CD14-positive monocyte (primary cell): ENCODE measurements at regions not wholly inside any gene's neighbourhood (a gene's known extent, or its start where the extent isn't known, plus 50 kb on each side); places are given as distances from the start of the nearest gene placed in this dataset.
A peak's percentile ranks its signal among the peaks of the same experiment; 100 is the strongest.

ENCODE experiments used
- DNase-seq, 3 donors: peaks; one replicate each; pipeline ENCODE4 v3.0.0-alpha.2; 2011 to 2022
- H2AFZ ChIP-seq: 2 replicates; pipeline ENCODE4 v1.6.0; 2012; ENCODE audit warnings: mild to moderate bottlenecking, low read depth, low read length, inconsistent platforms; ENCODE audit not compliant: insufficient read depth, poor library complexity, severe bottlenecking
- H3K27ac ChIP-seq, 2 donors: 1 replicate in 1 of 2; 2 replicates in 1 of 2; pipeline ENCODE4 v1.5.1; 2012 to 2013; ENCODE audit warnings: low read length in 2 of 2, control low read depth in 1 of 2, inconsistent platforms in 1 of 2, low read depth in 1 of 2, mild to moderate bottlenecking in 1 of 2
- H3K27me3 ChIP-seq, 2 donors: one replicate each; pipeline versions ENCODE4 v1.6.0 to v1.6.1; 2011 to 2013; ENCODE audit warnings: low read length in 2 of 2; ENCODE audit not compliant: control insufficient read depth in 2 of 2, insufficient read depth in 2 of 2
- H3K36me3 ChIP-seq, 2 donors: replicated peaks in 1 of 2; 1 replicate in 1 of 2; 2 replicates in 1 of 2; pipeline versions ENCODE4 v1.5.1 to v1.6.1; 2012 to 2013; ENCODE audit warnings: low read length in 2 of 2, control low read depth in 1 of 2, inconsistent platforms in 1 of 2, mild to moderate bottlenecking in 1 of 2; ENCODE audit not compliant: insufficient read depth in 2 of 2, control insufficient read depth in 1 of 2
- H3K4me1 ChIP-seq, 2 donors: 1 replicate in 1 of 2; 2 replicates in 1 of 2; pipeline versions ENCODE4 v1.5.1 to v1.6.1; 2012 to 2013; ENCODE audit warnings: low read length in 2 of 2, control low read depth in 1 of 2, inconsistent platforms in 1 of 2, mild to moderate bottlenecking in 1 of 2, moderate library complexity in 1 of 2; ENCODE audit not compliant: insufficient read depth in 2 of 2, control insufficient read depth in 1 of 2
- H3K4me2 ChIP-seq: replicated peaks from 2 replicates; pipeline ENCODE3; 2012; ENCODE audit warnings: low read length, moderate library complexity, mild to moderate bottlenecking; ENCODE audit not compliant: poor library complexity, severe bottlenecking; ENCODE audit errors: extremely low read depth
- H3K4me3 ChIP-seq, 3 experiments: fragments of 200-600 bp in 1 of 3; sonication (generic) in 1 of 3; replicated peaks in 1 of 3; 1 replicate in 2 of 3; 2 replicates in 1 of 3; pipeline ENCODE4 v1.5.1; 2011 to 2013; ENCODE audit warnings: low read length in 3 of 3, mild to moderate bottlenecking in 3 of 3, control low read depth in 2 of 3, low read depth in 2 of 3, inconsistent platforms in 1 of 3, moderate library complexity in 1 of 3
- H3K79me2 ChIP-seq: 2 replicates; pipeline ENCODE4 v1.6.0; 2012; ENCODE audit warnings: mild to moderate bottlenecking, control low read depth, inconsistent platforms, low read length, moderate library complexity; ENCODE audit not compliant: insufficient read depth
- H3K9ac ChIP-seq: 2 replicates; pipeline ENCODE4 v1.6.0; 2017; ENCODE audit warnings: low read length, mild to moderate bottlenecking; ENCODE audit not compliant: insufficient read depth, poor library complexity, severe bottlenecking
- H3K9me3 ChIP-seq, 2 donors: replicated peaks in 1 of 2; 1 replicate in 1 of 2; 2 replicates in 1 of 2; pipeline versions ENCODE4 v1.5.1 to v1.6.1; 2012 to 2013; ENCODE audit warnings: low read length in 2 of 2, control low read depth in 1 of 2; ENCODE audit not compliant: control insufficient read depth in 1 of 2, insufficient read depth in 1 of 2
- H4K20me1 ChIP-seq: 2 replicates; pipeline ENCODE4 v1.6.0; 2012; ENCODE audit warnings: mild to moderate bottlenecking, low read length, control low read depth, moderate library complexity; ENCODE audit not compliant: insufficient read depth
- H3K27ac Mint-ChIP-seq, 7 donors: one replicate each; pipeline ENCODE4 v1.8.0; 2020; ENCODE audit warnings: mild to moderate bottlenecking in 7 of 7, mixed read lengths in 7 of 7, moderate library complexity in 6 of 7, inconsistent platforms in 2 of 7
- H3K27me3 Mint-ChIP-seq, 3 donors: one replicate each; pipeline ENCODE4 v1.8.0; 2021 to 2022; ENCODE audit warnings: low read depth in 3 of 3, mild to moderate bottlenecking in 3 of 3, mixed read lengths in 3 of 3, moderate library complexity in 3 of 3, inconsistent platforms in 1 of 3
- H3K36me3 Mint-ChIP-seq, 2 donors: one replicate each; pipeline ENCODE4 v1.8.0; 2020; ENCODE audit warnings: mixed read lengths in 2 of 2, inconsistent platforms in 1 of 2, mild to moderate bottlenecking in 1 of 2
- H3K4me1 Mint-ChIP-seq: one replicate; pipeline ENCODE4 v1.8.0; 2020; ENCODE audit warnings: mild to moderate bottlenecking, mixed read lengths
- H3K4me3 Mint-ChIP-seq, 2 donors: one replicate each; pipeline ENCODE4 v1.8.0; 2020; ENCODE audit warnings: mild to moderate bottlenecking in 2 of 2, mixed read lengths in 2 of 2, moderate library complexity in 1 of 2
- H3K9me3 Mint-ChIP-seq, 7 donors: one replicate each; pipeline ENCODE4 v1.8.0; 2020 to 2022; ENCODE audit warnings: mixed read lengths in 7 of 7, mild to moderate bottlenecking in 6 of 7, moderate library complexity in 6 of 7, inconsistent platforms in 2 of 7
- CTCF ChIP-seq: fragments of 200-600 bp; IDR thresholded peaks from one replicate; pipeline ENCODE4 v1.8.0; 2022; ENCODE audit warnings: antibody characterized with exemption, mild to moderate bottlenecking
- WGBS: methylation state at CpG from one replicate; pipeline ENCODE4 v1.1.5; 2013; ENCODE audit warnings: missing lambda C conversion rate; ENCODE audit not compliant: insufficient coverage; 5-methylcytosine and 5-hydroxymethylcytosine counted together
- intact Hi-C, 2 donors: fragments of 100-400 bp; cut with micrococcal nuclease; formaldehyde crosslinking; loops; one replicate each; pipeline versions ENCODE4 v1.15.0 to v1.15.1; 2023

- no peaks in the 10 kb centered on the region for H3K27me3 ChIP-seq
- H4K20me1 ChIP-seq: no peaks in the 10 kb centered on the region
- H3K27ac ChIP-seq: no peak overlapping the region
- H3K36me3 ChIP-seq: no peaks in the 10 kb centered on the region
- Mint-ChIP-seq H3K4me1 (no peaks in the 10 kb centered on the region), H3K9me3 (peaks cover 0 to 2% (median 0%) of the 10 kb centered on the region in 7 donors), H3K27ac (no peak overlapping the region), H3K36me3 (no peaks in the 10 kb centered on the region), H3K4me3 (no peak overlapping the region), H3K27me3 (peaks cover 0 to 1% (median 0%) of the 10 kb centered on the region in 3 donors)
- no peak overlapping the region for H3K9ac ChIP-seq
- no peak overlapping the region for H3K4me3 ChIP-seq
- WGBS: 74% methylated on average over 4 of the region's 12 CpGs
- H2AFZ ChIP-seq: no peak overlapping the region
- intact Hi-C loops: no loop called here
- no peaks in the 10 kb centered on the region for H3K4me1 ChIP-seq
- no peak for TF ChIP-seq CTCF
- no peaks in the 10 kb centered on the region for H3K9me3 ChIP-seq
- H3K4me2 ChIP-seq: no peak overlapping the region
- DNase-seq: no peak
- H3K79me2 ChIP-seq: no peaks in the 10 kb centered on the region
Measured at GRCh38 chr14:106276326-106277267, 750.2 kb downstream of the TMEM121 start.

- Histone ChIP-seq H4K20me1 (no peaks in the 10 kb centered on the region), H3K4me3 (no peak overlapping the region), H3K36me3 (no peaks in the 10 kb centered on the region), H3K27ac (no peak overlapping the region), H3K4me1 (no peaks in the 10 kb centered on the region), H3K4me2 (no peak overlapping the region), H3K27me3 (no peaks in the 10 kb centered on the region), H2AFZ (no peak overlapping the region), H3K79me2 (no peaks in the 10 kb centered on the region), H3K9me3 (no peaks in the 10 kb centered on the region), H3K9ac (no peak overlapping the region)
- H3K36me3 Mint-ChIP-seq: no peaks in the 10 kb centered on the region
- H3K27ac Mint-ChIP-seq: no peak overlapping the region
- H3K4me1 Mint-ChIP-seq: no peaks in the 10 kb centered on the region
- peak in 1 of 3 donors; percentile 19 for DNase-seq
- no peak overlapping the region for H3K4me3 Mint-ChIP-seq
- intact Hi-C loops: no loop called here
- WGBS: 0% methylated on average over 2 of the region's 3 CpGs
- peaks cover 0 to 1% (median 0%) of the 10 kb centered on the region in 3 donors for H3K27me3 Mint-ChIP-seq
- peak; percentile 94 for TF ChIP-seq CTCF
- H3K9me3 Mint-ChIP-seq: peaks cover 0 to 2% (median 0%) of the 10 kb centered on the region in 7 donors
Measured at GRCh38 chr14:106277503-106277902, 751.1 kb downstream of the TMEM121 start.
